ENCODE measurements at regions not wholly inside any gene's neighbourhood (a gene's known extent, or its start where the extent isn't known, plus 50 kb on each side); places are given as distances from the start of the nearest gene placed in this dataset.

DNA sequence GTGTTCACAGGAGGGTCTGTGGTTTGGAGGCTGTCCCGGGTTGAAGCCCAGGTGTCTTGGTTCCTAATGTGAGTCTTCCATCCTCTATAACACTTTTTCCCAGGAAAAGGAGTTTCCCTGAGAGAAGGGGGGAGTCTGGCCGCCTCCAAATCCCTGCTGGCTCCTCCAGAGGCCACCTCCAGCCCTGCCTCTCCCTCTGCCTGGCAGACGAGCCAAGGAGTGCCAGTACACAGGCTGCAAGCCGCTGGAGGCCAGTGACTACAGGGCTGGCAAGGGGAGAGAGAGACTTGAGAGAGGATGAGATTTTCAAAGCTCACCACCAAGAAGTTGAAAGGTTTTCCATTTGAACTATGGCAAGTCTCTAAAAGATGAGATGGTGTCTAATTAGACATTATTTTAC lies 154.2 kb upstream of the ID2 start:
- no peak for DNase-seq

DNA sequence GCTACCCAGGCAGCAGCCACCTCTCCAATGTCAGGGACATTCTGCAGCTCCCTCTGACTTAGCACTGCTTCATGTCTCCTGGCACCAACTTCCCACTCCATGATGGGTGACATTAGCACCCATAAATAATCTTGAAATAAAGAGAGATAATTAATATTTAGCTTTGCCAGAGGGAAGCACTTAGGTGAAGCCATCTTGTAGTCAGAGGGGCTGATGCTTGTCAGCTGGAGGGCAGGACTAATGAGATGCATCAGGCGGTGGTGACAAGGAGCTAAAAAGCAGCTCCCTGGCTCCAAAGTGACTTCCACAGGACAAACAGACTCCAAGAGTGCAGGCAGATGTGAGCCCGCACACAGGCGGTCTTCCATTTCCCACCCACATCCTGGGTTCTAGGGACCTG lies 153.0 kb upstream of the ID2 start:
- no peak for DNase-seq

- DNase-seq: no peak
Observed at GRCh38 chr2:8529706-8530277, 152.1 kb upstream of the ID2 start.

DNA sequence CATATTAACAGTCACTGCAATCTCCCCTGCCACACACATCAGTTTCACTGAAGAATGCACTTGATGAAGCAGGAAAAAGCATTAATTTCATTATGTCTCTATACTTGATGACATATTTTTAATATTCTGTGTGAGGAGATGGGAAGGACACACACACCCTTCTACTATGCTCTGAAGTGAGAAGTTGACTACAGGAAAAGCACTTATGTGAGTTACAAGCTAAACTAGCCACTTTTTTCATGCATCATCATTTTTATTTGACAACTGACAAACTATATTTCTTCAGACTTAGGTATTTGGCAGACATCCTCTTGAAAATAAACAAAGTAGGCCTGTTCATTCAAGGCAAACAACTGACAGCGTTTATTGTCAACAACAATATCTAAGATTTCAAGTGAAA lies 150.4 kb upstream of the ID2 start:
- no peak for DNase-seq

GRCh38 chr2:8532438-8532837 lies 149.4 kb upstream of the ID2 start:
- no peak for DNase-seq

GRCh38 chr2:8533923-8534322 lies 147.9 kb upstream of the ID2 start:
- no peak for DNase-seq

DNA sequence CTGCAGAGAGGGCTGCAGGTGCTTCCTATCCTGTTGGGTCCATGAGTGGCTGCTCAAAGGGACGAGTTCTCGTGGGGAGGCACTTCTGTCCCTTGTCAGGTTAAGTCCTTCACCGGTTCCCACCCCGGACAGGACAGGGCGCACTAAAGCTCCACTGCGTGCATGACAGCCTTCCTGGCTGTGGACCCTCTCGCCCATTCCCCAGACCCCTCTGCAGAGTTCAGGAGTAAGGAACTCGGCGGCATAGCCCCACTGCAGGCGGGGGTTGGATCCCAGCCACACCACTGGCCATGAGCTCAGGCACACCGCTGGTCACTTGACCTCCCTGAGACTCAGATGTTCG lies 147.5 kb upstream of the ID2 start:
- no peak for DNase-seq

DNA sequence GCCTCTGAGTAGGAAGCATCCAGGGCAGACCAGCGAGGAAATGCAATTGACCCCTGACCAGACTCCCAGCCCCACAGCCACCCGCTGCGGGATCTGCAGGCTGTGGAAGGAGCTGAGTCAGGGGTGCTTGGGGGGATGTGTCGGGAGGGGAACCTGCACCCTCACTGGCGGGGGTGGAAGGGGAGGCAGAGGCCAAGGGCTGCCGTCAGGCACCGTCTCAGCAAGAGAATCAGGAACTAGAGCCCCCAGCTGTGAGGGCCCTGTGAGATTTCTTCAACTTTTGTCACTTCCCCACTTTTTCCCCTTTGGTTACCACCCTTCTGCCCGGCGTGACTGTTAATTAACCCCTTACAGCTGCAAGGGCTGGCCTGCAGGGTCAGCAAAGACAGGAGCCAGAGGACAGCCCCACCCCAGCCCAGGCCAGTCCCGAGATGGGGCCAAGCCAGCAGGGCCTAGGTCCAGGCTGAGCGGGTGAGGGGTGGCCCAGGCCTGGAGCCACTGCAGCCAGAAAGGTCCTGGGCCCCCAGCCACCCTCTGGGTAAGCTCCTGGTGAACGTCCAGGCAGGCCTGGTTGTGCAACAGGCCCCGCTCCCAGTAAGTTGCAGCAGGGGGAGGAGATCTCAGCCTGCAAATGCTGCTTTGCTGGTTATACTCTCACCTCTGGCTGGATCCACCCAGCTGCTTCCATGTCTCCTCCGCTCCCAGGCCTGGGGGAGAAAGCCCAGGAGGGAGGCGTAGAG lies 147.0 kb upstream of the ID2 start:
- peak; percentile 60 for DNase-seq

GRCh38 chr2:8535469-8535795 lies 146.4 kb upstream of the ID2 start:
- no peak for DNase-seq

DNA sequence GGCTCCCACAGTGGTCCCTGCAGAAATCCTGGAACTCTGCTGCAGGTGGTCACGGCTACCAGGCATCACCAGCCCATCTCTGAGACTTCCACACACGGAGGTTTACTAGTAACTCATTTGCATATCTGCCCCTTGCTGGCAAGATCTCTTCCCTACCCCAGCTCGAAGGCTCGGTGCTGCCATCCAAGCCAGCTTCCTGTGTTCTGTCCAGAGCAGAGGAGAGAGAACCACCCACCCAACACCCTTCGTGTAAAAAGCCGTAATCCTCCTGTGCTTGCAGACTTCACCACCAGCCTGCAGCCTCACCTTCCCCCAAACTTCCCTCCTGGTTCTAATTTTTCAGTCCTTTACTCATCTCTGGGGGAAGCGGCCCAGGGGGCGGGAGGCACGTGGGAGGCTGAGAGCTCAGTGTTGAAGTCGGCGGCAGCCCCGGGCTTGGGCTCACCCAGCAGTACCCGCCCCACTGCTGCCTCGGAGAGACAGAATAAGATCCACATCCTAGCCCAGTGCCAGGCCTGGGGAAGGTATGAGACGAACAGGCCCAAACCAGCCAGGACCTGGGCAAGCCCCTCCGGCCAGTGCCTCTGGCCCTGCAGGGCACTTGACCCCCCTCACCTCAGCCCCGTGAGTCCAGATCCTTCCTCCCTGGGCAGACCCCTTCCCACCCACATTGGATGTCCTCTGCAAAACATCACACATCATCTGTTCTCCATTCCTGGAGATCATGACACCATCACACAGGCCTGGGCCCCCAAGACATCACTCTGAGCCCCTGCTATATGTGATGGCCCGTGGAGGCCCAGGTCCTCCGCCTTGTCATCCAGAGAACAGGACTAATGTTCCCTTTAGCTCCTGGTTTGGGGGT lies 145.8 kb upstream of the ID2 start:
- no peak for DNase-seq

DNA sequence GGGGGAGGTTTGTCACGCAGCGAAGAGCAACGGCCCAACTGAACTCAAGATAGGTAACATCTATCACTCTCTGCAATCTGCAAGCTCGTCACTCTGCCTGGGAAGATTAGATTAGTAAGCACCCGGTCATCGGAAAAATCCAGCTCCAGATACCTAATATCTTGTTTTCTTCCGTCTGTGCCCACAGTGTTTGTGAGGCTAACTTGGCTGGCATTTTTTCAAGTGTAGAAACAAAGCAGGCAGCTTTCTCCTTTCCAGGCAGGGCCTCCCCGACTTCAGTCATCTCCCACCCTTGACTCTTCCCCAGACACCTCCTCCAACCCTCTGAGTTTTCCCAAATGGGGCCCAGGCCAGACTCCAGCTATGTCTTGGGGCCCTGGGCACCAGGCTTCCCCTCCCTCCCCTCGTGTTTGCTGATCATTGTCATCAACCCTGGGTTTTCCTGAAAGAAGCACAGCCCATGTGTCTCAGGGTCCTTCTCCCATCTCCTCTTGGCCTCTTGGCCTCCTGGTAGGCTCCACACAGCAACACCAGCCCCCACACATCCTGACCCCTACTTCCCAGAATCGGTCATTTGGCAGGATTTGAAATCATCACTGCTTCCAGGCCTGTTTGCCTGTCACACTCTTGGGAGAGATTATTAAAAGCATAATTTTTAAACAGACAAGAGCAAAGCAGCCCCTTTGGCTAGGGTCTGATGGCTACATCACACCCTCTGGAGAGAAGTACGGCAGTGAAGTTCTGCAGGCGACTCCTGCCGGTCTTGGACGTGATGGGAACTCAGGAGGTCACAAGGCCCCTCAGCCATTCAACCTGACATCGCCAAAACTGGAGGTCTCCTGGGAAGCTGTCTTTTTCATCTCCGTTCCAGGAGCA lies 144.9 kb upstream of the ID2 start:
- no peak for DNase-seq

GRCh38 chr2:8537562-8538155 lies 144.2 kb upstream of the ID2 start:
- DNase-seq: no peak

DNA sequence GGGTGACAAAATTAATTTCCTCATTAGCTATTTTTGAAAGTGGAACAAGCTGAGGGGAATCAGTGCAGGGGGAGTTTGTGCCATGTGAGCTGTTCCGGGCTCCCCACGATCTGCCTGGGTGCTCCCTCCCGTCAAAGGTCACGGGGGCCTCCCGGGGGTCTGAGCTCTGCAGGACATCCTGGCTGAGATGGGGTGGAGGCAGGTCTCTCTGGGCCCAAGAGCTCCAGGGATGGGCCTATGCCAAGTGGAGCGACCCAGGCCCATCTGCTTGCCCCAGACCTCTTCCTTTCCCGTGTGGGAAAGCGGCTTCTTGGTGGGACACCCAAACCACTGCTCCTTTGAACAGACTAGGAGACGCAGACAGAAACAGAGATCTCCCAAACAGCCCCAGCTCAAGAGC lies 143.3 kb upstream of the ID2 start:
- no peak for DNase-seq

- DNase-seq: no peak
Observed at GRCh38 chr2:8538931-8539621, 142.8 kb upstream of the ID2 start.

DNA sequence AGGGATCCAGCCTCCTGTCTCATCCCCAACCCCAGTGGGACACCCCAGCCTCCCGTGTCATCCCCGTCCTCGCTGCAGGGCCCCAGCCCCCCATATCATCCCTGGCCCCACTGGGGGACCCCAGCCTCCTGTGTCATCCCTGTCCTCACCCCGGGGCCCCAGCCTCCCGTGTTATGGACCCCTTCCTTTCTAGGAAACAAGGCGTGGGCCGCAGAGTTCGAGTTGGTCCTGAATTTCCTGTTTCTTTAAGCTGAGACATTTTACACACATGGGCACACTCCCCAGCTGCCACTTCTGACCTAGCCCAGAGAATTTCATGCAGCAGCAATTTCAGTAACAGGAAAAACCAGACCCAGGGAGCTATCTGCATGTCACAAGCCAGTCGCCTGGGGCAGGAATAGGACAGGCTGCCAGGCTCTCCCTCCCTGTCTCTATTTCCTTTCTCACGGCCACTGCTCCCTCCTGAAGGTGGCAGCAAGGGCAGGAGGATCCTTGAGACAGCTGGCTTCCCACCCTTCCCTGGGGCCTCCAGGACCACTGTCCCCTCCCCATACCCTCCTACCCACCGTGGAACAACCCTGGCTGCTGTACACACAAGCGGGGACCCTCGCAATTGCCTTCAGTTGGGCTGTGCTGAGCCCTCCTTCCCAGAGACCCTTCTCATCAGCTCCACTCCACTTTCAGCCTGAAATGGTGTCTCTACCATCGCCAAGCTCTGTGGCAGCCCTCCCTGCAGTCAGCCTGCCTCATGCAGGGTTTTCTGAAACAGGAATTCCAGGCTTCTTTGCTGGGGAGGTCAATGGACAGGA lies 141.9 kb upstream of the ID2 start:
- DNase-seq: no peak

DNA sequence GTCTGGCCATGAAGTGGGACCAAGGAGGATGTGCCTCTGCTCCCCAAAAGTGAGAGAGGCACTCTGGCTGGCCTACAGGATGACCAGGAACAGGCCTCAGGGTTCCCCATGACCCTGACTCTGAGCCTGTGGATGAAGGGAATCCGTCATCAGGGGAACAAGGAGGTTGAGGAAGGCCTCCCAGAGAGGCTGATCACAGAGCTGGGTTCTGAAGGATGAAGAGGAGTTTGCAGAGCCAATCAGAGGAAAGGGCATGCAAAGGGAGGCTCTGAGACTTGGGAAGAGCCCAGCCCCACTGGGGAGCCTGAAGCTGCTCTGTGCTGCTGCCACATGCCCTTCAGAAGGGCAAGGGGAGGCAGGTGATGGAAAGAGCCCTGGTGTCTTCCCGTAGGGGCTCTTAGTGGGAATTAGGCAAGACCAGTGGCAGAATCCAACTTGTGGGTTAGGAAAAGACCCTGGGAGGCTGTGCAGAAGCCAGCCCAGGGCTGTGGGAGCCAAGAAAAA lies 141.3 kb upstream of the ID2 start:
- no peak for DNase-seq

GRCh38 chr2:8541223-8541622 lies 140.6 kb upstream of the ID2 start:
- no peak for DNase-seq

DNA sequence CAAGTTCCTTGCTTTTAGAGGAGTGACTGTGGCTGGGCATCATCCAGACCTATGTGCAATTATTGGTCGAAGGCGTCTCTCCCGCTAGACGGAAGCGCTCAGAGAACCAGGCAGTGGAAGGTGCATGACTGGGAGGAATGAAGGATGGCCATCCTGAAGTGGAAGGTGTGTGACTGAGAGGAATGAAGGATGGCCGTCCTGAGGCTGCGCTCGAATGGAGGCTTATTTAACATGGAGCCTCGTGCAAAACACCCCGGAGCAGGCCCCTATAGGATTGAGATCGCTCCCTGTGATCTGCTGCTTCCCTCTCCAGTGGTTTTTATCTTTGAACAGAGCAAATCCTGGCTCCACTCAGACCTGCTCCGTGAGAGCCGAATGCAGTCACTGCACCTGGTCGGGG lies 140.2 kb upstream of the ID2 start:
- DNase-seq: no peak

GRCh38 chr2:8542381-8543059 lies 139.3 kb upstream of the ID2 start:
- no peak for DNase-seq

GRCh38 chr2:8543060-8543382 lies 138.8 kb upstream of the ID2 start:
- DNase-seq: no peak

Data from CD4-positive, alpha-beta T cell treated with Interferon gamma for 1 hour (primary cell).